Prostate gland (tissue), 2 donors: ENCODE measurements at regions not wholly inside any gene's neighbourhood (a gene's known extent, or its start where the extent isn't known, plus 50 kb on each side); places are given as distances from the start of the nearest gene placed in this dataset.

Experiments used
- CTCF ChIP-seq, 4 experiments: fragments of 200-600 bp in 2 of 4; fragments of 450-650 bp in 2 of 4; sonication (generic) in 2 of 4; IDR thresholded peaks; 1 replicate in 3 of 4; 2 replicates in 1 of 4; pipeline ENCODE4 v1.5.1; 2016 to 2019; ENCODE audit warnings: antibody characterized with exemption in 4 of 4, mild to moderate bottlenecking in 2 of 4, moderate library complexity in 2 of 4
- POLR2A ChIP-seq: fragments of 450-650 bp; IDR thresholded peaks from one replicate; pipeline ENCODE4 v1.6.1; 2016; ENCODE audit warnings: antibody characterized with exemption, mild to moderate bottlenecking

DNA sequence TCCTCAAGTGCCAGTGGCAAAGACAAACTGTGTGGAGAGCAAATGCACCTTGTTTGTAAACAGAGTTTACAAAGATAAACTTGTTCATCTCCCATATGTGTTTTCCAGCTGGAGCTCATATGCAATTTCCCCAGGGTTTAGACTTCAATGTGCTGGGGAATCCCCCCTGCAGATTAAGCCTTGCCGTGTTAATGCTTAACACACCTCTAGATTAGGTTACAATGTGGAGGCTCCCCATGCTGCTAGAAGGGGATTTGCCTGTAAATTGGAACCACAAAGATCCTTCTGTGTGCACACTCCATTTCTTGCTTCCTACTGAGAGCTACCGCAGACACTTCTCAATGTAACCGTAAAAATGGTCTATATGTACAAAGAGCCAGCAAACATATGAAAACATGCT lies 263.1 kb downstream of the TBX18 start:
- TF ChIP-seq CTCF (IDR thresholded peaks at IDR 0.05) = no peak
- TF ChIP-seq POLR2A = no peak
